ENCODE measurements at regions not wholly inside any gene's neighbourhood (a gene's known extent, or its start where the extent isn't known, plus 50 kb on each side); places are given as distances from the start of the nearest gene placed in this dataset.

- no peak for DNase-seq (ENCODE audit: low read depth in 1 of 2, low spot score in 1 of 2)
Observed at GRCh38 chr5:52668544-52669185, 119.1 kb upstream of the ITGA1 start.

DNA sequence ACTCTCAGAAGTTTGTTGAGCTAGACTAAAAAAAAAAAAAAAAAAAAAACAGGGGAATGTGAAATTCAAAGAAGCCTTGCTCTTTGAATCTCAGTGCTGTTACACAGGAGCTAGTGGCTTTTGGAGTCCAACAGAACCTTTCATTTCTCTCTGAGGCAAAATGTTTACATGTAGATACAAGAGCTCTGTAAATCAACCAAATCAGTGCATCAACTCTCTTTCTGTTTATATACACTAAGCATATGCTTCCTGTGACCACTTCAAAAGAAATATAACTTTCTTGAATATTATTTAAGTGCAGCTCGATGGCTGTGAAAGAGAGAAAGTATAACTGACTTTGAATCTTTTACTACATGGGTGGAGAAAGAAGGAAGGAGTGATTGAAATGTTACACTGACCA lies 115.3 kb upstream of the ITGA1 start:
- DNase-seq (ENCODE audit: low read depth in 1 of 2, low spot score in 1 of 2): no peak

DNA sequence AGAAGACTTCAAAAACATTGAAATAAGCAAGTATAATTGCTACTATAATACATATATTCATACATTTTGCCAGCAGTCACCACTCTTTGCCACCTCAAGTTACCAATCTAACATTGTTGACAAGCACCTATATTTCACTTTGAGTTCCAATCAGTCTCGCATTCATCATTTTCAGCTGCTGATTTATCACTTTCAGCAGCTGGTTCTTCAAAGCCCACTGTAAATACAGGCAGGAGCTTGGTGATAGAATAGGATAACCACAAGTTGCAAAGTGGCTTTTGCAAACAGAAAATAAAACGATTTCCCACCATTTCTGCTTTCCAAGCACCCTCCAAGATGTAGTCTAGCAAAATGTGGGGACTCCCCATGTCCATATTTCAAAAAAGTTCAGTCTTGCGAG lies 114.2 kb upstream of the ITGA1 start:
- DNase-seq (ENCODE audit: low read depth in 1 of 2, low spot score in 1 of 2): no peak

GRCh38 chr5:52674815-52675545 lies 112.7 kb upstream of the ITGA1 start:
- DNase-seq (ENCODE audit: low read depth in 1 of 2, low spot score in 1 of 2): no peak

GRCh38 chr5:52682492-52682891 lies 105.2 kb upstream of the ITGA1 start:
- DNase-seq (ENCODE audit: low read depth in 1 of 2, low spot score in 1 of 2): no peak

DNA sequence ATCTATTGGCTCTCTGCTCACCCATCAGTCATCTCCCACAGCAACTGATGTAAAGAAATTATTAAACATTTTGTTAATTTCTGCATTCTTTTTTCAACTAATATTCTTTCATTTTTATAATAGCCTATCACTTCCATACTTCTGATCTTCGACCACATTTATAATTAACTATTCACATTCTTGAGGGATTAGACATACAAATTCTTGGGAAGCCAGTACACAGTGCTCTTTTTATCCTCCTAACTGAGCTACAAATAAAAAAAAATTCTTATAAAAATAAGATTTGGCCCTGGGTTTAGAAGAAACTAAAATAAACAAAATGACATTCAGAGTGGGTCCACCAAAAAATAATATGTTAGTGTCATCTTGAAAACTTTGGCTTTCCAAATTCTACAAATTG lies 103.7 kb upstream of the ITGA1 start:
- DNase-seq (ENCODE audit: low read depth in 1 of 2, low spot score in 1 of 2): no peak

DNA sequence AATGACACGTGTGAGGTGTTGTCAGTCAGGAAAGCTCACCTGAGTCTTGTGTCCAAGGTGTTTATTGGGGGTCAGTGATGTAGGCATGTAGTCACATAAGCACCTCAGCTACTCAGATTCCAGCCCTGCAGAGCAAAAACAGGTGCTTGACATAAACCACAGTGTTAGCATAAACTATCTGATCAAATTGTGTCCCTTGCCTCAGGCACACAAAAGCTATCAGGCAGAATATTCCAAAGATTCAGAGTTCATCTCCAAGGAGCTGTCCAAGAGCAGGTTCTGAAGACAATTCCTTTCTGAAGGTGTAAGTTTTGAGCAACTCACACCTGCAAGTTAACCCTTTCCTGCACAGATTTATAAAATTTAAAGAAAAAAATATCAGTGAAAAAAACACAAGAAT lies 102.2 kb upstream of the ITGA1 start:
- DNase-seq (ENCODE audit: low read depth in 1 of 2, low spot score in 1 of 2): no peak

DNA sequence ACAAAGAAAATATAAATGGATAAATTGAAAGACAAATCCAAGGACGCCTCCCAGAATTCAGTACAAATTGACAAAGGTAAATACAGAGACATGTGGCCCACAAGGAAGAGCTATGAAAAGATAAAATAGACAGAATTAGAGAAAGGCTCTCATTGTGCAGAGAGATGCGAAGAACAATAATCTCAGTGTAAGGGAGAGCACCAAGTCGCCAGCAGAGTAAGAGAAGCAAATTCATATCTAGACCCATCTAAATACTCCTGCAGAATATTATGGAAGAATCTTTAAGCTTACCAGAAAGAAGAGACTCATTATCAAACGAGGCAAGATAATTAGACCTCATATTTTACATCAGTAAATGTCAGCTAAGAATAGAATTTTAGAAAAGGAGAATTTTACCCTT lies 101.7 kb upstream of the ITGA1 start:
- DNase-seq (ENCODE audit: low read depth in 1 of 2, low spot score in 1 of 2): no peak

GRCh38 chr5:52690236-52690768 lies 97.4 kb upstream of the ITGA1 start:
- no peak for DNase-seq (ENCODE audit: low read depth in 1 of 2, low spot score in 1 of 2)

DNA sequence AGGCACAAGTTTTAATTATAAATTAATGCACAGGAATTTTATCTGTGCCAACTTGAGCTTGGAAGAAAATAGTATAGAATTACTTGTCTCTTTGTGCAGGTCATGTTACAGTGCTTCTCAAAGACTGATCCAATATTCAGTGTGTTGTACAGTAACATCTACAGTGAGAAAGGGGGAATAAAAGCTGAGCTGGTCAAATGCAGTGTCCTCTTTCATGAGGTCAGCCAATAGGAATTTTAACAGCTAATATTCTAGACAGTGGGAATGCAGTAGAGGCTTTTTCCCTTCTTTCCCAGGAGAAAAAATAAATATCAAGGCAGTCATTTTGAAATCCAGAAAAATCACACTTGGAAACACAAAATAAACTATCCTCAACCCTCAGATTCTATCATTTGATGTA lies 95.7 kb upstream of the ITGA1 start:
- no peak for DNase-seq (ENCODE audit: low read depth in 1 of 2, low spot score in 1 of 2)

DNA sequence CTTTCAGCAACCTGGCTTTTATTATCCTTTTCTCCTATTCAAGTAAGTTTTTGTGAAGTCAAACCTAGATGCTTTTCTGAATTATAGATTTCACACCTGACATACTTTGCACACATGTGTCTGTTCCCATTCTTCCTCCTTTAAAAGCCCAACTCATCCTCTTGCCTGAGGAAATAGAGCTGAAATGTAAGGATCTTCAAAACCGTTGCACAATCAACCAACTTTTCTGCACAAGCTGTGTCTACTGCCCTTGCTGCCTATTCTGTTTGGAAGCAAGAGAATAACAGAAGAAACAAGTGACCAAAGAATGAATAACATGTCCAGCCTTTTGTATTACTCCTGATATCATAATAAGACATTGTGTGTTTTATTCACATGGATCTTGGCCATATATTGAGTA lies 95.1 kb upstream of the ITGA1 start:
- no peak for DNase-seq (ENCODE audit: low read depth in 1 of 2, low spot score in 1 of 2)

DNA sequence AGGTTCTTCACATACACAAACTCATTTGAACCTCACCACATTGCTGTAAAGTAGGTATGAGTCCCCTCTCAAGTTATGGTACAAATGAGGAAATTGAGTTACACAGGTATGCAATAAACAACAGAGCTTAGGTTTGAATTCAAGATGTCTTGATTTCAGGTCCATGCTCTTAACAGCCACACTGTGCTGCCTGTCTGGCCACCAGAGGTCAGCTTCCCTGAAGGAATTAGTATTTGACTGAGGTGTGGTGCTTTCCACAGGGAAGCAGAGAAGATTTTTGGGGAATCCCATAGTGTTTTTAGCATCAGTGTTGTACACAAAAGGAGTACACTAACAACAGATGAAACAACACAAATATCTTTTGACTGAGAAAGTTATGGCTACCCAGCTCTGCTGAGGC lies 94.4 kb upstream of the ITGA1 start:
- no peak for DNase-seq (ENCODE audit: low read depth in 1 of 2, low spot score in 1 of 2)

- no peak for DNase-seq (ENCODE audit: low read depth in 1 of 2, low spot score in 1 of 2)
Observed at GRCh38 chr5:52693836-52694235, 93.9 kb upstream of the ITGA1 start.

GRCh38 chr5:52694648-52695047 lies 93.1 kb upstream of the ITGA1 start:
- no peak for DNase-seq (ENCODE audit: low read depth in 1 of 2, low spot score in 1 of 2)

DNA sequence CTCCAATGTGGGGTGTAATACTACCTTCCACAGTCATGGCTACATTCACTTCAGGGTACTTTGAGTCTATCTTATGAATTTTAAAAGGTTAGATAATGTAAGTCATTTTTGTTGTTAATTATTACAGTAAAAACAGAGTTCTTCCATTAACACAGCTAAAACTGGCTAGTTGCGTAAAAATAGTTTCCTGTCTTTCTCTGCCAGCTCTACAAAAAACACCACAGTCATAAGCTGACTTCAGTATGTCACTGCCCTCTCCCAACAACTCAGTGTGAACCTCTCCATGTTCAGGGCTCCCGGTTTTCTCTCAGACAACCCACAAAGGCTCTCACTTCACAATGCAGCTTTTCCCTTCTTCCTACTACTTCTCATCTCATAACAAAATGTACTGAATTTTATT lies 84.8 kb upstream of the ITGA1 start:
- no peak for DNase-seq (ENCODE audit: low read depth in 1 of 2, low spot score in 1 of 2)

DNA sequence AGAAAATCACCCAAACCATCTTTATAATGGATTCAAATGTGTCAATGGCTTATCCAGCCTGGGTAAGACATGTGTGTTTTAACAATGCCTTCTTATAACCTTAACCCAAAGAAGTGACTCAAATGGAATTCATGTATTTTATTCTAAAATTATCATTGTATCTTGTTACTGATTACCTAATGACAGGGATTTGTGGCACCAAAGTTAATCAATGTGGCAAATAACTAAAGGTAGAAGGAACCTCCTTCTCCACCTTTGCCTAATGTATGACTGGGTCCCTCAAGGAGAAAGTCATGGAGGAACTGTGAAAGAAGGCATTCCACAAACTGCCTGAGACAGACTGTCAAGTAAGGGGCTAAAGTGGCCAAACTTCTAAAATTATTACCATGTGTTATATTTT lies 84.4 kb upstream of the ITGA1 start:
- DNase-seq (ENCODE audit: low read depth in 1 of 2, low spot score in 1 of 2): no peak

DNA sequence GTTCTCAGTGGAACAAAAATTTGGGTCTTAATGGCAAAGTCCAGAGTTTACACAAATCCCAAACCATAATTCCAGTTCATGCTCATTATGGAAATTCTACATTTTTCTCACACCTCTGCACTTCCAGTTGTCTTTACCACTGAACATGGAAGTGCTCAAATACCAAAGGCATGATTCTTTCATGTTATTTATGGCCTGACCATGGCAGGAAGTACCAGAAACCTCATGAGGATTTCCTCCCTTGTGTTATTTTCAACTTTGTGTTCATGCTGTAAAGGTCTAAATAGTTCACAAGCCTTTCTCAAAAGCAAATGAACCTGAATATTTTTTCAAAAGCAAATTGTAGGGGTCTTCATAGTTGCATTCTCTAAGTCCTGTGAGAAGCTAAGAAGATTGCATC lies 82.0 kb upstream of the ITGA1 start:
- DNase-seq (ENCODE audit: low read depth in 1 of 2, low spot score in 1 of 2): no peak

GRCh38 chr5:52706775-52707174 lies 80.9 kb upstream of the ITGA1 start:
- DNase-seq (ENCODE audit: low read depth in 1 of 2, low spot score in 1 of 2): no peak

GRCh38 chr5:52707616-52708015 lies 80.1 kb upstream of the ITGA1 start:
- no peak for DNase-seq (ENCODE audit: low read depth in 1 of 2, low spot score in 1 of 2)

GRCh38 chr5:52708463-52708862 lies 79.3 kb upstream of the ITGA1 start:
- DNase-seq (ENCODE audit: low read depth in 1 of 2, low spot score in 1 of 2): no peak

GRCh38 chr5:52709167-52709925 lies 78.4 kb upstream of the ITGA1 start:
- no peak for DNase-seq (ENCODE audit: low read depth in 1 of 2, low spot score in 1 of 2)

DNA sequence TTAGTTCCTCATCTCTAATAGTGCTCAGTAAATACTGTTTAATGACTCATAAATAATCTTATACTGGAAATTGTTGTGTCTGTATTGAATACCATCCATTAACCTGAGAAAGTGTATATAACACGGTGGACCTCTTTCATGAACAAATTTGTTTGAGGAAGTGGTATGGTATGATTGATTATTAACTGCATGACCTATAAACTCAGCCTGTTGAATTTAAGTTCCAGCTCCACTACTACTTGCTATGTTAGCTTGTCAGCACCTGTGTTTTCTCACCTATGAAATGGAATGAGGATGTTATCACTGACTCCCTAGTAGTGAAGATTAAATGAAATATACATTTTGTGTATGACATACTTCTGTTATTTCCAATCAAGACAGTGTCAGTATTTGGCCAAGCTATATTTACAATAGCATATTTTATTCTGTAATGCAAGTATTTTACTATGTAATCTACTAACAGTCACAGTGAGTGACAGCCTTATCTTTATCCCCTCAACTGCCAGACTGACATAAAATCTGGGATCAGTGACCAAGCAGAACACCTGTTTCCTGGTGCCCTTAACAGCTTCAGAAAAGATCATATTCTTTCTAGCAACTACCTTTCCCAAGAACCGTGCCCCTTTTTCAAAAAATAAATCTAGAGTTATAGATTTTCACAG lies 77.3 kb upstream of the ITGA1 start:
- no peak for DNase-seq (ENCODE audit: low read depth in 1 of 2, low spot score in 1 of 2)

All from activated CD4-positive, alpha-beta T cell treated with anti-CD3 and anti-CD28 coated beads, Interleukin-2, amount 50 U/mL, for 24 hours (primary cell).